Peyer's patch (tissue), 4 donors: ENCODE measurements at regions not wholly inside any gene's neighbourhood (a gene's known extent, or its start where the extent isn't known, plus 50 kb on each side); places are given as distances from the start of the nearest gene placed in this dataset.

Source experiments
- DNase-seq, 3 donors: peaks; one replicate each; pipeline ENCODE4 v3.0.0-alpha.2; 2017 to 2019
- H3K27ac ChIP-seq, 4 donors: fragments of 200-600 bp; sonication (generic); one replicate each; pipeline ENCODE4 v1.5.1; 2016 to 2019
- H3K27me3 ChIP-seq, 2 donors: fragments of 200-600 bp; sonication (generic); one replicate each; pipeline ENCODE4 v1.5.1; 2019
- H3K36me3 ChIP-seq, 3 donors: fragments of 200-600 bp; sonication (generic); one replicate each; pipeline ENCODE4 v1.5.1; 2016 to 2019
- H3K4me1 ChIP-seq, 4 donors: fragments of 200-600 bp; sonication (generic); one replicate each; pipeline ENCODE4 v1.5.1; 2016 to 2019
- H3K4me3 ChIP-seq, 4 donors: fragments of 200-600 bp; sonication (generic); 1 replicate in 3 of 4; 2 replicates in 1 of 4; pipeline ENCODE4 v1.5.1; 2016 to 2019; ENCODE audit warnings: mild to moderate bottlenecking in 1 of 4
- H3K9me3 ChIP-seq, 4 donors: fragments of 200-600 bp; sonication (generic); one replicate each; pipeline ENCODE4 v1.5.1; 2016 to 2019; ENCODE audit warnings: mild to moderate bottlenecking in 1 of 4
- POLR2A ChIP-seq, 2 donors: fragments of 450-650 bp; IDR thresholded peaks; one replicate each; pipeline ENCODE4 v1.5.1; 2017; ENCODE audit warnings: antibody characterized with exemption in 2 of 2, mild to moderate bottlenecking in 2 of 2, moderate library complexity in 2 of 2
- TF ChIP-seq, protein P1 (sequence below), 6 experiments: fragments of 450-650 bp in 4 of 6; fragments of 200-600 bp in 2 of 6; sonication (generic) in 1 of 6; IDR thresholded peaks; one replicate each; pipeline ENCODE4 v1.5.1; 2017 to 2019; ENCODE audit warnings: antibody characterized with exemption in 6 of 6, mild to moderate bottlenecking in 3 of 6, moderate library complexity in 1 of 6

DNA sequence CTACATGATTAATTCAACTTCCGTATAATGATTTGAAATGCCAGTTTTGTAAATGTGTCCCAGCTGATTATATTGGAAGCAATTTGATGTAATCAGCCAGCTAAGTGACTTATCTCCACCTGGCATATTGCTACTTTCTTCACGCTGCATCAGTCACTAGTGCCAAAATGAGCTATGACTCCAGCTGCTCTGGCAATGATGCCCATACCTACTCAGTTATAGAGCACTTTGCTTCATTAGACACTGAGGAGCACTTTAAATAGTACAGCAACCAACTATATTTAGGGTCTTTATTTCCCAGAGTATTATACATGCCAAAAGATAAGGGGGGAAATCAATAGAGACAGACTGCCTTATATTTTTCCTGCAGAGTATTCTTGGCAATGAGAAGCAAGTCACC lies 67.9 kb upstream of the LIN7A start:
- H3K27ac ChIP-seq: no peak overlapping the region
- no peaks in the 10 kb centered on the region for H3K9me3 ChIP-seq
- no peaks in the 10 kb centered on the region for H3K4me1 ChIP-seq
- DNase-seq: no peak
- H3K4me3 ChIP-seq: no peak overlapping the region
- no peaks in the 10 kb centered on the region for H3K27me3 ChIP-seq
- TF ChIP-seq, protein P1, sequence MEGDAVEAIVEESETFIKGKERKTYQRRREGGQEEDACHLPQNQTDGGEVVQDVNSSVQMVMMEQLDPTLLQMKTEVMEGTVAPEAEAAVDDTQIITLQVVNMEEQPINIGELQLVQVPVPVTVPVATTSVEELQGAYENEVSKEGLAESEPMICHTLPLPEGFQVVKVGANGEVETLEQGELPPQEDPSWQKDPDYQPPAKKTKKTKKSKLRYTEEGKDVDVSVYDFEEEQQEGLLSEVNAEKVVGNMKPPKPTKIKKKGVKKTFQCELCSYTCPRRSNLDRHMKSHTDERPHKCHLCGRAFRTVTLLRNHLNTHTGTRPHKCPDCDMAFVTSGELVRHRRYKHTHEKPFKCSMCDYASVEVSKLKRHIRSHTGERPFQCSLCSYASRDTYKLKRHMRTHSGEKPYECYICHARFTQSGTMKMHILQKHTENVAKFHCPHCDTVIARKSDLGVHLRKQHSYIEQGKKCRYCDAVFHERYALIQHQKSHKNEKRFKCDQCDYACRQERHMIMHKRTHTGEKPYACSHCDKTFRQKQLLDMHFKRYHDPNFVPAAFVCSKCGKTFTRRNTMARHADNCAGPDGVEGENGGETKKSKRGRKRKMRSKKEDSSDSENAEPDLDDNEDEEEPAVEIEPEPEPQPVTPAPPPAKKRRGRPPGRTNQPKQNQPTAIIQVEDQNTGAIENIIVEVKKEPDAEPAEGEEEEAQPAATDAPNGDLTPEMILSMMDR (IDR thresholded peaks at IDR 0.05): no peak
- TF ChIP-seq POLR2A (IDR thresholded peaks at IDR 0.05): no peak
- H3K36me3 ChIP-seq: no peaks in the 10 kb centered on the region

DNA sequence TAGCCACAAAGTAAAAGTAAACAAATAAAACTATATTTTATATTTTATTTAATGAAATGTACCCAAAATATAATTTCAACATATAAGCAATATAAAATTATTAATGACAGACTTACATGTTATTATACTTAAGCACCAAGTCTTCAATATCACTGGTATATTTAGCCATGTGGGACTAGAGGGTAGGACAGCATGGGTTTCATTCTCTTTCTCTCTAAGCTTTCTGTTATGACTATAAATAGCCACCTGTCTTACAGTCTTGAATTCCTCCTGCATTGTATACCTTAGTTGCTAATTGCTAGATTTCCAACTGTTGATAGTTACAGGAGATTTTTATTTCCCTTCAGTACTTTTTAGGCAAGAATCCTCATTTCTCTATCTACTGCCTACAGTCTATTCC lies 63.1 kb upstream of the LIN7A start:
- TF ChIP-seq, protein P1 (IDR thresholded peaks at IDR 0.05): no peak
- no peak for TF ChIP-seq POLR2A (IDR thresholded peaks at IDR 0.05)
- no peak overlapping the region for H3K27ac ChIP-seq
- H3K36me3 ChIP-seq: no peaks in the 10 kb centered on the region
- no peaks in the 10 kb centered on the region for H3K9me3 ChIP-seq
- H3K27me3 ChIP-seq: no peaks in the 10 kb centered on the region
- no peak for DNase-seq
- H3K4me3 ChIP-seq: no peak overlapping the region
- H3K4me1 ChIP-seq: no peaks in the 10 kb centered on the region

DNA sequence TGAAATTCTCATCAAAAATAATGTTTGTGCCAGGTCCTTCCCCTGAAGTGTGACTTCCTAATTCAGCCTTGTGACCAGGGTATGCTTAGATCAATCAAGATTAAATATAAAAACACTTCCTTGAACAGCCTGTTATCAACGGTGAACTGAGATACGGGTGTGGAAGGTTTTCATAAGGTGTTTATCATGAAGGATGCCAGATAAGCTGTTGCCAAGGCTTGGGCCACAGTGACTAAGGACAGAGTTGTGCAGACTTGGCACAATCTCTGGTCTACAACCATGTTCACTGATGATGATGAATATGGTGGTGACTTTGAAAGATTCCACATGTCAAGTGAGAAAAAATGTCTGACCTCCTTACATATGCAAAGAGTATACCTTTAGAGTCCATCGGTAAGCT lies 51.3 kb upstream of the LIN7A start:
- DNase-seq: peak in 2 of 3 donors; percentile 45 to 66
- Histone ChIP-seq H3K9me3 (no peaks in the 10 kb centered on the region), H3K4me1 (no peaks in the 10 kb centered on the region)

More for the DNA sequence above, 51.3 kb upstream of the LIN7A start:
- TF ChIP-seq POLR2A (IDR thresholded peaks at IDR 0.05): no peak
- TF ChIP-seq, protein P1 (IDR thresholded peaks at IDR 0.05): no peak
- H3K4me3 ChIP-seq: no peak overlapping the region
- no peaks in the 10 kb centered on the region for H3K27me3 ChIP-seq
- no peaks in the 10 kb centered on the region for H3K36me3 ChIP-seq
- H3K27ac ChIP-seq: peak overlapping the region in 1 of 4 donors; percentile 21
